ENCODE measurements at regions not wholly inside any gene's neighbourhood (a gene's known extent, or its start where the extent isn't known, plus 50 kb on each side); places are given as distances from the start of the nearest gene placed in this dataset.

- no peak overlapping the region for H3K27ac Mint-ChIP-seq
- DNase-seq (ENCODE audit: low spot score in 2 of 2) (no peak), ATAC-seq (no peak)
- H3K36me3 Mint-ChIP-seq, result peaks cover 0 to 6% of the 10 kb centered on the region in 2 donors
- H3K9me3 Mint-ChIP-seq, result peaks cover 6 to 14% of the 10 kb centered on the region in 2 donors
Measured at GRCh38 chr2:4140281-4140970, 437.1 kb downstream of the DCDC2C start.

GRCh38 chr2:4144731-4145130 is 441.4 kb downstream of the DCDC2C start:
- ATAC-seq, result no peak
- peaks cover 4 to 5% of the 10 kb centered on the region in 2 donors for H3K9me3 Mint-ChIP-seq
- no peak for DNase-seq (ENCODE audit: low spot score in 2 of 2)
- no peaks in the 10 kb centered on the region for H3K36me3 Mint-ChIP-seq
- no peak overlapping the region for H3K27ac Mint-ChIP-seq

GRCh38 chr2:4151521-4151920 is 448.1 kb downstream of the DCDC2C start:
- no peaks in the 10 kb centered on the region for H3K36me3 Mint-ChIP-seq
- no peak for ATAC-seq
- peaks cover 3 to 21% of the 10 kb centered on the region in 2 donors for H3K9me3 Mint-ChIP-seq

GRCh38 chr2:4152051-4152450 is 448.7 kb downstream of the DCDC2C start:
- Mint-ChIP-seq H3K27ac (no peak overlapping the region), H3K9me3 (peaks cover 3 to 21% of the 10 kb centered on the region in 2 donors), H3K36me3 (no peaks in the 10 kb centered on the region)
- no peak for DNase-seq (ENCODE audit: low spot score in 2 of 2)
- ATAC-seq, result no peak

More at GRCh38 chr2:4151521-4151920, 448.1 kb downstream of the DCDC2C start:
- no peak for DNase-seq (ENCODE audit: low spot score in 2 of 2)
- no peak overlapping the region for H3K27ac Mint-ChIP-seq

GRCh38 chr2:4168834-4169233 is 465.5 kb downstream of the DCDC2C start:
- Mint-ChIP-seq H3K9me3 (peaks cover 18 to 27% of the 10 kb centered on the region in 2 donors), H3K27ac (no peak overlapping the region), H3K36me3 (peaks cover 16 to 21% of the 10 kb centered on the region in 2 donors)
- ATAC-seq (no peak), DNase-seq (ENCODE audit: low spot score in 2 of 2) (no peak)

- ATAC-seq, result no peak
- Mint-ChIP-seq H3K36me3 (peaks cover 11 to 39% of the 10 kb centered on the region in 2 donors), H3K27ac (no peak overlapping the region)
Measured at GRCh38 chr2:4174796-4175195, 471.4 kb downstream of the DCDC2C start.

GRCh38 chr2:4175343-4175742 is 472.0 kb downstream of the DCDC2C start:
- Mint-ChIP-seq H3K27ac (no peak overlapping the region), H3K36me3 (peaks cover 13 to 42% of the 10 kb centered on the region in 2 donors), H3K9me3 (peaks cover 42 to 47% of the 10 kb centered on the region in 2 donors)
- no peak for DNase-seq (ENCODE audit: low spot score in 2 of 2)
- no peak for ATAC-seq

More at GRCh38 chr2:4174796-4175195, 471.4 kb downstream of the DCDC2C start:
- peaks cover 37 to 44% of the 10 kb centered on the region in 2 donors for H3K9me3 Mint-ChIP-seq
- no peak for DNase-seq (ENCODE audit: low spot score in 2 of 2)

GRCh38 chr2:4180631-4181030 is 477.3 kb downstream of the DCDC2C start:
- peaks cover 29 to 43% of the 10 kb centered on the region in 2 donors for H3K9me3 Mint-ChIP-seq

GRCh38 chr2:4181062-4181461 is 477.7 kb downstream of the DCDC2C start:
- peaks cover 25 to 39% of the 10 kb centered on the region in 2 donors for H3K9me3 Mint-ChIP-seq
- no peak for ATAC-seq

More at GRCh38 chr2:4180631-4181030, 477.3 kb downstream of the DCDC2C start:
- peaks cover 6 to 16% of the 10 kb centered on the region in 2 donors for H3K36me3 Mint-ChIP-seq
- ATAC-seq, result no peak
- no peak overlapping the region for H3K27ac Mint-ChIP-seq
- no peak for DNase-seq (ENCODE audit: low spot score in 2 of 2)

GRCh38 chr2:4188561-4188960 is 485.2 kb downstream of the DCDC2C start:
- H3K36me3 Mint-ChIP-seq, result no peaks in the 10 kb centered on the region
- H3K9me3 Mint-ChIP-seq, result peaks cover 14 to 22% of the 10 kb centered on the region in 2 donors
- no peak overlapping the region for H3K27ac Mint-ChIP-seq
- ATAC-seq, result no peak
- no peak for DNase-seq (ENCODE audit: low spot score in 2 of 2)

More at GRCh38 chr2:4181062-4181461, 477.7 kb downstream of the DCDC2C start:
- H3K27ac Mint-ChIP-seq, result no peak overlapping the region
- DNase-seq (ENCODE audit: low spot score in 2 of 2), result no peak
- peaks cover 6 to 13% of the 10 kb centered on the region in 2 donors for H3K36me3 Mint-ChIP-seq

- Mint-ChIP-seq H3K9me3 (peaks cover 17 to 20% of the 10 kb centered on the region in 2 donors), H3K36me3 (no peaks in the 10 kb centered on the region), H3K27ac (no peak overlapping the region)
- DNase-seq (ENCODE audit: low spot score in 2 of 2) (no peak), ATAC-seq (no peak)
Measured at GRCh38 chr2:4190548-4190947, 487.2 kb downstream of the DCDC2C start.

GRCh38 chr2:4192119-4192518 is 488.7 kb downstream of the DCDC2C start:
- Mint-ChIP-seq H3K36me3 (no peaks in the 10 kb centered on the region), H3K9me3 (peaks cover 21 to 23% of the 10 kb centered on the region in 2 donors), H3K27ac (no peak overlapping the region)
- DNase-seq (ENCODE audit: low spot score in 2 of 2) (no peak), ATAC-seq (no peak)

- Mint-ChIP-seq H3K36me3 (no peaks in the 10 kb centered on the region), H3K9me3 (peaks cover 0 to 12% of the 10 kb centered on the region in 2 donors), H3K27ac (no peak overlapping the region)
- no peak for ATAC-seq
- DNase-seq (ENCODE audit: low spot score in 2 of 2), result no peak
Measured at GRCh38 chr2:4214444-4215205, 511.2 kb downstream of the DCDC2C start.

- no peaks in the 10 kb centered on the region for H3K36me3 Mint-ChIP-seq
Measured at GRCh38 chr2:4217737-4218136, 514.4 kb downstream of the DCDC2C start.

GRCh38 chr2:4219101-4219500 is 515.7 kb downstream of the DCDC2C start:
- Mint-ChIP-seq H3K9me3 (peaks cover 14 to 15% of the 10 kb centered on the region in 2 donors), H3K27ac (no peak overlapping the region), H3K36me3 (no peaks in the 10 kb centered on the region)
- DNase-seq (ENCODE audit: low spot score in 2 of 2), result no peak
- no peak for ATAC-seq

More at GRCh38 chr2:4217737-4218136, 514.4 kb downstream of the DCDC2C start:
- H3K27ac Mint-ChIP-seq, result no peak overlapping the region
- DNase-seq (ENCODE audit: low spot score in 2 of 2) (no peak), ATAC-seq (no peak)
- H3K9me3 Mint-ChIP-seq, result peaks cover 5 to 14% of the 10 kb centered on the region in 2 donors

GRCh38 chr2:4219571-4219970 is 516.2 kb downstream of the DCDC2C start:
- ATAC-seq, result no peak
- Mint-ChIP-seq H3K27ac (no peak overlapping the region), H3K9me3 (peaks cover 11 to 15% of the 10 kb centered on the region in 2 donors), H3K36me3 (no peaks in the 10 kb centered on the region)
- no peak for DNase-seq (ENCODE audit: low spot score in 2 of 2)

GRCh38 chr2:4221434-4221833 is 518.1 kb downstream of the DCDC2C start:
- Mint-ChIP-seq H3K36me3 (no peaks in the 10 kb centered on the region), H3K9me3 (peaks cover 11 to 15% of the 10 kb centered on the region in 2 donors), H3K27ac (no peak overlapping the region)
- no peak for DNase-seq (ENCODE audit: low spot score in 2 of 2)
- ATAC-seq, result no peak
